Endothelial cell of umbilical vein (primary cell): ENCODE measurements at regions not wholly inside any gene's neighbourhood (a gene's known extent, or its start where the extent isn't known, plus 50 kb on each side); places are given as distances from the start of the nearest gene placed in this dataset.

Experiments used
- BruUV-seq: library from RNA; stranded (reverse); fragments of 400-500 nt; replicated peaks from 2 replicates; lab custom pipeline; 2021; lab: Mats Ljungman, UMichigan
- CTCF ChIA-PET: fragments of 300-600, 350-600 bp; sonication (Branson Sonifier 250); formaldehyde crosslinking; loops from one replicate; lab custom pipeline; 2021; ENCODE audit warnings: antibody characterized with exemption, inconsistent platforms; lab: Charles Lee
- POLR2A ChIA-PET: fragments of 300-600, 350-600 bp; sonication (Branson Sonifier 250); formaldehyde crosslinking; loops from one replicate; lab custom pipeline; 2021; ENCODE audit warnings: antibody characterized with exemption, inconsistent platforms; lab: Charles Lee
- DNase-seq: peaks from one replicate; pipeline ENCODE4 v3.0.0-alpha.2; 2011; ENCODE audit warnings: low read depth, low spot score
- FAIRE-seq: peaks from 2 replicates; lab custom pipeline; 2011; peaks lifted over from hg19 to GRCh38; lab: Jason Lieb, UNC
- H2AFZ ChIP-seq: 2 replicates; pipeline ENCODE4 v1.6.0; 2012; ENCODE audit warnings: low read depth, low read length, control low read depth, inconsistent platforms
- H3K27ac ChIP-seq: 2 replicates; pipeline ENCODE4 v1.5.1; 2011; ENCODE audit warnings: low read depth, mild to moderate bottlenecking, control low read depth, low read length, moderate library complexity; ENCODE audit not compliant: insufficient read depth
- H3K27me3 ChIP-seq, 2 experiments: 2 replicates each; pipeline versions ENCODE4 v1.6.0 to v1.6.1; 2011; ENCODE audit warnings: low read length in 2 of 2, mixed read lengths in 1 of 2; ENCODE audit not compliant: control insufficient read depth in 2 of 2, insufficient read depth in 2 of 2
- H3K36me3 ChIP-seq, 2 experiments: 2 replicates in 1 of 2; 3 replicates in 1 of 2; pipeline ENCODE4 v1.5.1; 2011; ENCODE audit warnings: low read length in 2 of 2, mild to moderate bottlenecking in 1 of 2, moderate library complexity in 1 of 2; ENCODE audit not compliant: control insufficient read depth in 2 of 2, insufficient read depth in 2 of 2; ENCODE audit errors: extremely low read depth in 1 of 2
- H3K4me1 ChIP-seq: 3 replicates; pipeline ENCODE4 v1.5.1; 2011; ENCODE audit warnings: mild to moderate bottlenecking, low read length; ENCODE audit not compliant: control insufficient read depth, insufficient read depth; ENCODE audit errors: extremely low read depth
- H3K4me2 ChIP-seq: 2 replicates; pipeline ENCODE4 v1.6.1; 2011; ENCODE audit warnings: low read length, control low read depth, mixed read lengths; ENCODE audit not compliant: insufficient read depth
- H3K4me3 ChIP-seq, 3 experiments: fragments of 200-600 bp in 1 of 3; sonication (generic), shearing (Covaris generic) in 1 of 3; replicated peaks in 1 of 3; 2 replicates each; pipeline ENCODE4 v1.5.1; 2011 to 2016; ENCODE audit warnings: control low read depth in 3 of 3, low read length in 3 of 3, mild to moderate bottlenecking in 2 of 3, inconsistent platforms in 1 of 3, low read depth in 1 of 3, moderate library complexity in 1 of 3; ENCODE audit not compliant: insufficient read depth in 1 of 3
- H3K79me2 ChIP-seq: 2 replicates; pipeline ENCODE4 v1.6.0; 2012; ENCODE audit warnings: low read length, inconsistent platforms; ENCODE audit not compliant: control insufficient read depth, insufficient read depth
- H3K9ac ChIP-seq: replicated peaks from 2 replicates; pipeline ENCODE3; 2011; ENCODE audit warnings: low read length, control low read depth; ENCODE audit not compliant: insufficient read depth; ENCODE audit errors: extremely low read depth
- H3K9me1 ChIP-seq: replicated peaks from 3 replicates; pipeline ENCODE4 v1.6.0; 2011; ENCODE audit warnings: mild to moderate bottlenecking, low read length; ENCODE audit not compliant: control insufficient read depth, insufficient read depth; ENCODE audit errors: extremely low read depth
- H3K9me3 ChIP-seq: replicated peaks from 2 replicates; pipeline ENCODE4 v1.5.1; 2012; ENCODE audit warnings: low read length, inconsistent platforms; ENCODE audit not compliant: control insufficient read depth, insufficient read depth
- H4K20me1 ChIP-seq: replicated peaks from 2 replicates; pipeline ENCODE3; 2011; ENCODE audit warnings: mild to moderate bottlenecking, low read length; ENCODE audit not compliant: control insufficient read depth, insufficient read depth; ENCODE audit errors: extremely low read depth
- EZH2 ChIP-seq: IDR thresholded peaks from 2 replicates; pipeline ENCODE4 v1.6.1; 2012; ENCODE audit warnings: borderline replicate concordance, low read depth, mild to moderate bottlenecking, moderate library complexity, low read length, inconsistent platforms; ENCODE audit not compliant: severe bottlenecking
- FOS ChIP-seq: IDR thresholded peaks from 2 replicates; pipeline ENCODE4 v1.6.1; 2011; ENCODE audit warnings: mild to moderate bottlenecking, low read length, moderate library complexity, borderline replicate concordance; ENCODE audit not compliant: insufficient read depth
- GATA2 ChIP-seq: IDR thresholded peaks from 2 replicates; pipeline ENCODE4 v1.7.0; 2011; ENCODE audit warnings: low read depth, mild to moderate bottlenecking, moderate library complexity, mixed read lengths, low read length; ENCODE audit not compliant: insufficient read length, insufficient read depth
- JUN ChIP-seq: IDR thresholded peaks from 2 replicates; pipeline ENCODE4 v1.6.1; 2011; ENCODE audit warnings: borderline replicate concordance, low read depth; ENCODE audit not compliant: insufficient read length, insufficient read depth
- MYC ChIP-seq: IDR thresholded peaks from one replicate; pipeline ENCODE4 v1.6.1; 2011; ENCODE audit warnings: mild to moderate bottlenecking, low read depth, low read length
- POLR2A ChIP-seq: IDR thresholded peaks from 2 replicates; pipeline ENCODE4 v1.6.1; 2012; ENCODE audit warnings: low read depth, mild to moderate bottlenecking, control low read depth, low read length
- POLR2AphosphoS5 ChIP-seq: IDR thresholded peaks from 2 replicates; pipeline ENCODE4 v1.6.1; 2012; ENCODE audit warnings: low read depth, mild to moderate bottlenecking, control low read depth, low read length, moderate library complexity; ENCODE audit not compliant: insufficient read depth
- dilution Hi-C: fragments of 300-500 bp; cut with MboI; formaldehyde crosslinking; loops from one replicate; pipeline ENCODE4 v1.15.0; 2019; ENCODE audit warnings: low sequenced_read_pairs; ENCODE audit not compliant: extremely low pct_ligation_motif_present
- intact Hi-C: fragments of 100-400 bp; cut with micrococcal nuclease; formaldehyde crosslinking; loops from one replicate; pipeline ENCODE4 v1.10.0; 2022
- TF ChIP-seq, protein P1 (sequence below), 2 donors: IDR thresholded peaks; 1 replicate in 1 of 2; 2 replicates in 1 of 2; pipeline ENCODE4 v1.5.1; 2011; ENCODE audit warnings: low read length in 2 of 2, mild to moderate bottlenecking in 2 of 2, moderate library complexity in 2 of 2, control low read depth in 1 of 2, inconsistent platforms in 1 of 2, low read depth in 1 of 2; ENCODE audit not compliant: insufficient read depth in 1 of 2; ENCODE audit errors: extremely low read depth in 1 of 2
- TF ChIP-seq, protein P2 (sequence below): IDR thresholded peaks from 2 replicates; pipeline ENCODE4 v1.6.1; 2011; ENCODE audit not compliant: insufficient read depth, insufficient read length

DNA sequence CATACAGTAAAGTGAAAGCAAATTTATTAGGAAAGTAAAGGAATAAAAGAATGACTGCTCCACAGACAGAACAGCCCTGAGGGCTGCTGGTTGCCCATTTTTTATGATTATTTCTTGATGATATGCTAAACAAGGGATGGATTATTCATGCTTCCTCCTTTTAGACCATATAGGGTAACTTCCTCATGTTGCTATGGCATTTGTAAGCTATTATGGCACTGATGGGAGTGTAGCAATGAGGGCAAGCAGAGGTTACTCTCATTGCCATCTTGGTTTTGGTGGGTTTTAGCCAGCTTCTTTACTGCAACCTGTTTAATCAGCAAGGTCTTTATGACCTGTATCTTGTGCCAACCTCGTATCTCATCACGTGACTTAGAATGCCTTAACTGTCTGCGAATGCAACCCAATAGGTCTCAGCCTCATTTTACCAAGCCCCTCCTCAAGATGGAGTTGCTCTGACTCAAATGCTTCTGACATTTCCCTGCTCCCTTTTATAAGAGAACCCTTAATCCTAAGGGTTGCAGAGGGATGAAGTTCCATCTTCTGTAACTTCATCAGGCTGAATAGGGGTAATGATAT is 280.1 kb upstream of the RGS17 start:
- H3K9me3 ChIP-seq, result no peaks in the 10 kb centered on the region
- no peak overlapping the region for H2AFZ ChIP-seq
- H3K36me3 ChIP-seq, result no peaks in the 10 kb centered on the region
- H3K9ac ChIP-seq, result no peak overlapping the region
- DNase-seq, result no peak
- CTCF ChIA-PET, result no interaction called here
- intact Hi-C loops (no loop called here), dilution Hi-C loops (no loop called here)
- H3K4me3 ChIP-seq, result no peak overlapping the region
- no peak for FAIRE-seq
- POLR2A ChIA-PET, result no interaction called here
- no peaks in the 10 kb centered on the region for H3K79me2 ChIP-seq
- no peak overlapping the region for H3K4me2 ChIP-seq
- no peaks in the 10 kb centered on the region for H3K27me3 ChIP-seq
- no peaks in the 10 kb centered on the region for H3K4me1 ChIP-seq
- BruUV-seq, result no TSS peak
- H3K27ac ChIP-seq, result no peak overlapping the region
- TF ChIP-seq MYC (no peak), GATA2 (no peak), POLR2A (no peak), JUN (no peak), EZH2 (no peak)
- TF ChIP-seq, protein P1, sequence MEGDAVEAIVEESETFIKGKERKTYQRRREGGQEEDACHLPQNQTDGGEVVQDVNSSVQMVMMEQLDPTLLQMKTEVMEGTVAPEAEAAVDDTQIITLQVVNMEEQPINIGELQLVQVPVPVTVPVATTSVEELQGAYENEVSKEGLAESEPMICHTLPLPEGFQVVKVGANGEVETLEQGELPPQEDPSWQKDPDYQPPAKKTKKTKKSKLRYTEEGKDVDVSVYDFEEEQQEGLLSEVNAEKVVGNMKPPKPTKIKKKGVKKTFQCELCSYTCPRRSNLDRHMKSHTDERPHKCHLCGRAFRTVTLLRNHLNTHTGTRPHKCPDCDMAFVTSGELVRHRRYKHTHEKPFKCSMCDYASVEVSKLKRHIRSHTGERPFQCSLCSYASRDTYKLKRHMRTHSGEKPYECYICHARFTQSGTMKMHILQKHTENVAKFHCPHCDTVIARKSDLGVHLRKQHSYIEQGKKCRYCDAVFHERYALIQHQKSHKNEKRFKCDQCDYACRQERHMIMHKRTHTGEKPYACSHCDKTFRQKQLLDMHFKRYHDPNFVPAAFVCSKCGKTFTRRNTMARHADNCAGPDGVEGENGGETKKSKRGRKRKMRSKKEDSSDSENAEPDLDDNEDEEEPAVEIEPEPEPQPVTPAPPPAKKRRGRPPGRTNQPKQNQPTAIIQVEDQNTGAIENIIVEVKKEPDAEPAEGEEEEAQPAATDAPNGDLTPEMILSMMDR (IDR thresholded peaks at IDR 0.05; ENCODE audit: extremely low read depth in 1 of 2, insufficient read depth in 1 of 2, low read depth in 1 of 2, low read length in 2 of 2), result no peak
- H4K20me1 ChIP-seq, result no peaks in the 10 kb centered on the region
- no peaks in the 10 kb centered on the region for H3K9me1 ChIP-seq

GRCh38 chr6:153405931-153406330 is 274.8 kb upstream of the RGS17 start:
- no TSS peak for BruUV-seq
- dilution Hi-C loops (no loop called here), intact Hi-C loops (no loop called here)
- FAIRE-seq (no peak), DNase-seq (no peak)
- Histone ChIP-seq H3K27ac (no peak overlapping the region), H3K9me3 (no peaks in the 10 kb centered on the region), H2AFZ (no peak overlapping the region), H3K9me1 (no peaks in the 10 kb centered on the region), H4K20me1 (no peaks in the 10 kb centered on the region), H3K79me2 (no peaks in the 10 kb centered on the region), H3K4me1 (no peaks in the 10 kb centered on the region), H3K36me3 (no peaks in the 10 kb centered on the region), H3K9ac (no peak overlapping the region), H3K27me3 (no peaks in the 10 kb centered on the region), H3K4me2 (no peak overlapping the region), H3K4me3 (no peak overlapping the region)
- ChIA-PET CTCF (interaction anchor here (1.1 kb wide), 1 partner anchor 175 kb away, joined by 3 read pairs; no protein-coding TSS in a partner anchor), POLR2A (no interaction called here)
- TF ChIP-seq POLR2AphosphoS5 (no peak), JUN (no peak), GATA2 (no peak), MYC (no peak), FOS (no peak), POLR2A (no peak), EZH2 (no peak)
- TF ChIP-seq, protein P2, sequence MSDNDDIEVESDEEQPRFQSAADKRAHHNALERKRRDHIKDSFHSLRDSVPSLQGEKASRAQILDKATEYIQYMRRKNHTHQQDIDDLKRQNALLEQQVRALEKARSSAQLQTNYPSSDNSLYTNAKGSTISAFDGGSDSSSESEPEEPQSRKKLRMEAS, result no peak
- TF ChIP-seq, protein P1 (IDR thresholded peaks at IDR 0.05; ENCODE audit: extremely low read depth in 1 of 2, insufficient read depth in 1 of 2, low read depth in 1 of 2, low read length in 2 of 2), result no peak
